ENCODE measurements at regions not wholly inside any gene's neighbourhood (a gene's known extent, or its start where the extent isn't known, plus 50 kb on each side); places are given as distances from the start of the nearest gene placed in this dataset.

DNA sequence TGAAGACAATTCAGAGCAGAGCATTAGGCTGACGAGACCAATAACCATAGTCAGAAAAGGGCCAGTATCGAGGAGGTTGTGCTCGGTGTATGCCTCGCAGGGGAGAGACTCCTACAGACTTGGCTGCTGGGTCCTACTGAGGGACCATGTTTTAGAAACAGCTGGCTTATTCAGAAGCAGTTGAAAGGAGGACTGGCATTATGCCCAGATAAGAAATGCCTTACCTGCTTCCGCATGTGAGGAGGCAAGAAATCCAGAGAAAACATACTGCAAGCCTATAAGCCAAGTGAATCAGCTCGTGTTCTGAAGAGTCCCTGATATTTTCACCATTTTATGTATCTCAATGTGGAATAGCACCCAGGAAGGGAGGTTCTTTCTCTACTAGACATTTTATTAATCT is 434.7 kb downstream of the GRB14 start:
- Histone ChIP-seq H3K27me3 (ENCODE audit: control insufficient read depth in 2 of 2, insufficient read depth in 2 of 2, low read length in 2 of 2) (no peaks in the 10 kb centered on the region), H3K9ac (replicated peaks; ENCODE audit: extremely low read depth, insufficient read depth, low read length) (no peak overlapping the region), H3K4me2 (ENCODE audit: insufficient read depth, low read length) (no peak overlapping the region), H3K27ac (ENCODE audit: insufficient read depth, low read depth, low read length) (no peak overlapping the region), H3K79me2 (ENCODE audit: control insufficient read depth, insufficient read depth, low read length) (no peaks in the 10 kb centered on the region), H3K4me1 (ENCODE audit: control insufficient read depth, extremely low read depth, insufficient read depth, low read length) (no peaks in the 10 kb centered on the region), H3K4me3 (replicated peaks in 1 of 3; ENCODE audit: insufficient read depth in 1 of 3, low read depth in 1 of 3, low read length in 3 of 3) (no peak overlapping the region), H2AFZ (ENCODE audit: low read depth, low read length) (no peak overlapping the region), H4K20me1 (replicated peaks; ENCODE audit: control insufficient read depth, extremely low read depth, insufficient read depth, low read length) (no peaks in the 10 kb centered on the region), H3K36me3 (ENCODE audit: control insufficient read depth in 2 of 2, extremely low read depth in 1 of 2, insufficient read depth in 2 of 2, low read length in 2 of 2) (no peaks in the 10 kb centered on the region), H3K9me3 (replicated peaks; ENCODE audit: control insufficient read depth, insufficient read depth, low read length) (no peaks in the 10 kb centered on the region), H3K9me1 (replicated peaks; ENCODE audit: control insufficient read depth, extremely low read depth, insufficient read depth, low read length) (no peaks in the 10 kb centered on the region)
- DNase-seq (ENCODE audit: low read depth, low spot score): no peak
- intact Hi-C loops (cut with micrococcal nuclease) (no loop called here), dilution Hi-C loops (cut with MboI; ENCODE audit: extremely low pct_ligation_motif_present, low sequenced_read_pairs) (no loop called here)
- ChIA-PET CTCF (no interaction called here), POLR2A (no interaction called here)
- no peak for FAIRE-seq
- no peak for TF ChIP-seq GATA2 (IDR thresholded peaks at IDR 0.05; ENCODE audit: insufficient read depth, insufficient read length, low read depth, low read length)
- no peak for TF ChIP-seq JUN (IDR thresholded peaks at IDR 0.05; ENCODE audit: borderline replicate concordance, insufficient read depth, insufficient read length, low read depth)
- TF ChIP-seq POLR2AphosphoS5 (IDR thresholded peaks at IDR 0.05; ENCODE audit: insufficient read depth, low read depth, low read length): no peak
- BruUV-seq (replicated peaks): no TSS peak

DNA sequence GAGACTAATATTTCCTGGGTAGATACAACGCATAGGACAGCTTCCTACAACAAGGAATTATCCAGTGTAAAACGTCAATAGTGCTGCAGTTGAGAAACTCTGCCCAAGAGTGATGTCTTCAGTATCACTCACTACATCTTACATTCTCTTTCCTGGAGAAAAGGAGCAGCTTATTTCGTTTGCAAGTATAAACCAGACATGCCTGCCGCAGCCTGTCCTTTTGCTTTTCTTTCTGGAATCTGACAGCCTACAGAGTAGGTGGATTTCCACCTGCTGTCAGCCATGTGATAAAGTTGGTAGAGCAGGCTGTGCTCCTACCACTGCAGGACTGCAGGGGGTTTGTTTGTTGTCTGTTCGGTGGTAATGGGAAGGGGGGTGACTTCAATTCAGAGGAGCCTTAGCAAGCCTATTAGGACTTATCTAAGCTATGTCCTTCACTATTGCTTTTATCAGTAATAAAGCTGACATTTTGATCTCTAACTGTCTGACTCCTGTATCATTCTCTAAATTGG is 439.1 kb downstream of the GRB14 start:
- FAIRE-seq: no peak
- H4K20me1 ChIP-seq (replicated peaks; ENCODE audit: control insufficient read depth, extremely low read depth, insufficient read depth, low read length): no peaks in the 10 kb centered on the region
- no peaks in the 10 kb centered on the region for H3K79me2 ChIP-seq (ENCODE audit: control insufficient read depth, insufficient read depth, low read length)
- no peak overlapping the region for H2AFZ ChIP-seq (ENCODE audit: low read depth, low read length)
- H3K9ac ChIP-seq (replicated peaks; ENCODE audit: extremely low read depth, insufficient read depth, low read length): no peak overlapping the region
- no peaks in the 10 kb centered on the region for H3K4me1 ChIP-seq (ENCODE audit: control insufficient read depth, extremely low read depth, insufficient read depth, low read length)
- ChIA-PET CTCF (no interaction called here), POLR2A (no interaction called here)
- no peak overlapping the region for H3K27ac ChIP-seq (ENCODE audit: insufficient read depth, low read depth, low read length)
- H3K27me3 ChIP-seq (ENCODE audit: control insufficient read depth in 2 of 2, insufficient read depth in 2 of 2, low read length in 2 of 2): no peaks in the 10 kb centered on the region
- intact Hi-C loops (cut with micrococcal nuclease) (no loop called here), dilution Hi-C loops (cut with MboI; ENCODE audit: extremely low pct_ligation_motif_present, low sequenced_read_pairs) (no loop called here)
- no peaks in the 10 kb centered on the region for H3K9me3 ChIP-seq (replicated peaks; ENCODE audit: control insufficient read depth, insufficient read depth, low read length)
- no peak overlapping the region for H3K4me3 ChIP-seq (replicated peaks in 1 of 3; ENCODE audit: insufficient read depth in 1 of 3, low read depth in 1 of 3, low read length in 3 of 3)
- DNase-seq (ENCODE audit: low read depth, low spot score): no peak
- no TSS peak for BruUV-seq (replicated peaks)
- H3K9me1 ChIP-seq (replicated peaks; ENCODE audit: control insufficient read depth, extremely low read depth, insufficient read depth, low read length): no peaks in the 10 kb centered on the region
- no peaks in the 10 kb centered on the region for H3K36me3 ChIP-seq (ENCODE audit: control insufficient read depth in 2 of 2, extremely low read depth in 1 of 2, insufficient read depth in 2 of 2, low read length in 2 of 2)
- no peak overlapping the region for H3K4me2 ChIP-seq (ENCODE audit: insufficient read depth, low read length)
- no peak for TF ChIP-seq MYC (IDR thresholded peaks at IDR 0.05; ENCODE audit: low read depth, low read length)
- no peak for TF ChIP-seq POLR2A (IDR thresholded peaks at IDR 0.05; ENCODE audit: low read depth, low read length)
- TF ChIP-seq EZH2 (IDR thresholded peaks at IDR 0.05; ENCODE audit: borderline replicate concordance, low read depth, low read length, severe bottlenecking): no peak
- TF ChIP-seq POLR2AphosphoS5 (IDR thresholded peaks at IDR 0.05; ENCODE audit: insufficient read depth, low read depth, low read length): no peak
- no peak for TF ChIP-seq JUN (IDR thresholded peaks at IDR 0.05; ENCODE audit: borderline replicate concordance, insufficient read depth, insufficient read length, low read depth)
- no peak for TF ChIP-seq FOS (IDR thresholded peaks at IDR 0.05; ENCODE audit: borderline replicate concordance, insufficient read depth, low read length)
- TF ChIP-seq, protein P1, sequence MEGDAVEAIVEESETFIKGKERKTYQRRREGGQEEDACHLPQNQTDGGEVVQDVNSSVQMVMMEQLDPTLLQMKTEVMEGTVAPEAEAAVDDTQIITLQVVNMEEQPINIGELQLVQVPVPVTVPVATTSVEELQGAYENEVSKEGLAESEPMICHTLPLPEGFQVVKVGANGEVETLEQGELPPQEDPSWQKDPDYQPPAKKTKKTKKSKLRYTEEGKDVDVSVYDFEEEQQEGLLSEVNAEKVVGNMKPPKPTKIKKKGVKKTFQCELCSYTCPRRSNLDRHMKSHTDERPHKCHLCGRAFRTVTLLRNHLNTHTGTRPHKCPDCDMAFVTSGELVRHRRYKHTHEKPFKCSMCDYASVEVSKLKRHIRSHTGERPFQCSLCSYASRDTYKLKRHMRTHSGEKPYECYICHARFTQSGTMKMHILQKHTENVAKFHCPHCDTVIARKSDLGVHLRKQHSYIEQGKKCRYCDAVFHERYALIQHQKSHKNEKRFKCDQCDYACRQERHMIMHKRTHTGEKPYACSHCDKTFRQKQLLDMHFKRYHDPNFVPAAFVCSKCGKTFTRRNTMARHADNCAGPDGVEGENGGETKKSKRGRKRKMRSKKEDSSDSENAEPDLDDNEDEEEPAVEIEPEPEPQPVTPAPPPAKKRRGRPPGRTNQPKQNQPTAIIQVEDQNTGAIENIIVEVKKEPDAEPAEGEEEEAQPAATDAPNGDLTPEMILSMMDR (IDR thresholded peaks at IDR 0.05; ENCODE audit: extremely low read depth in 1 of 2, insufficient read depth in 1 of 2, low read depth in 1 of 2, low read length in 2 of 2): no peak
- TF ChIP-seq, protein P2, sequence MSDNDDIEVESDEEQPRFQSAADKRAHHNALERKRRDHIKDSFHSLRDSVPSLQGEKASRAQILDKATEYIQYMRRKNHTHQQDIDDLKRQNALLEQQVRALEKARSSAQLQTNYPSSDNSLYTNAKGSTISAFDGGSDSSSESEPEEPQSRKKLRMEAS (IDR thresholded peaks at IDR 0.05; ENCODE audit: insufficient read depth, insufficient read length): no peak

Measured in endothelial cell of umbilical vein (primary cell).